MCF 10A (cell line): ENCODE measurements at regions not wholly inside any gene's neighbourhood (a gene's known extent, or its start where the extent isn't known, plus 50 kb on each side); places are given as distances from the start of the nearest gene placed in this dataset.
"Not testable (repeated sequence)": the region's sequence is repeated elsewhere in the genome, so short reads cannot be mapped to it uniquely, and the experiment has no call there.

ENCODE experiments used
- BruUV-seq: library from RNA; stranded (reverse); fragments of 400-500 nt; replicated peaks from 2 replicates; lab custom pipeline; 2021; lab: Mats Ljungman, UMichigan
- CTCF ChIA-PET: fragments of 300-600 bp; sonication (Branson Sonifier 250); formaldehyde crosslinking; extraction: SDS; loops from one replicate; lab custom pipeline; 2021; ENCODE audit warnings: antibody characterized with exemption, inconsistent platforms; lab: Yijun Ruan, JAX
- POLR2A ChIA-PET: fragments of 300-600, 350-650 bp; sonication (Branson Sonifier 250); formaldehyde crosslinking; extraction: SDS; loops from one replicate; lab custom pipeline; 2020; ENCODE audit warnings: antibody characterized with exemption, inconsistent platforms; lab: Yijun Ruan, JAX
- DNase-seq: peaks from one replicate; pipeline ENCODE4 v3.0.0-alpha.2; 2018; ENCODE audit not compliant: unreplicated experiment
- H3K27ac Mint-ChIP-seq: one replicate; pipeline ENCODE4 v1.8.0; 2022; ENCODE audit warnings: mild to moderate bottlenecking, low read depth, mixed read lengths; ENCODE audit not compliant: unreplicated experiment
- H3K27me3 Mint-ChIP-seq: one replicate; pipeline ENCODE4 v1.8.0; 2022; ENCODE audit warnings: mixed read lengths; ENCODE audit not compliant: insufficient read depth, unreplicated experiment
- H3K36me3 Mint-ChIP-seq: one replicate; pipeline ENCODE4 v1.8.0; 2022; ENCODE audit warnings: mild to moderate bottlenecking, moderate library complexity, mixed read lengths; ENCODE audit not compliant: insufficient read depth, unreplicated experiment
- H3K4me1 Mint-ChIP-seq: one replicate; pipeline ENCODE4 v1.8.0; 2022; ENCODE audit warnings: mixed read lengths; ENCODE audit not compliant: insufficient read depth, unreplicated experiment
- H3K4me3 Mint-ChIP-seq: one replicate; pipeline ENCODE4 v1.8.0; 2022; ENCODE audit warnings: mild to moderate bottlenecking, moderate library complexity, mixed read lengths; ENCODE audit not compliant: unreplicated experiment
- H3K9me3 Mint-ChIP-seq: one replicate; pipeline ENCODE4 v1.8.0; 2022; ENCODE audit warnings: mixed read lengths; ENCODE audit not compliant: unreplicated experiment
- CTCF ChIP-seq: fragments of 200-600 bp; IDR thresholded peaks from one replicate; pipeline ENCODE4 v1.8.0; 2022; ENCODE audit warnings: antibody characterized with exemption, mild to moderate bottlenecking; ENCODE audit not compliant: unreplicated experiment
- intact Hi-C: fragments of 100-400 bp; cut with micrococcal nuclease; formaldehyde crosslinking; loops from 2 replicates; pipeline ENCODE4 v1.14.1; 2022

GRCh38 chrX:115840729-115841409 is 279.9 kb downstream of the PLS3 start:
- not testable (repeated sequence) for H3K4me1 Mint-ChIP-seq, H3K4me3 Mint-ChIP-seq

GRCh38 chrX:115850986-115851385 is 290.0 kb downstream of the PLS3 start:
- H3K27me3 Mint-ChIP-seq, CTCF ChIA-PET, intact Hi-C loops, H3K4me1 Mint-ChIP-seq, BruUV-seq, H3K9me3 Mint-ChIP-seq, DNase-seq, H3K4me3 Mint-ChIP-seq, POLR2A ChIA-PET, H3K36me3 Mint-ChIP-seq, H3K27ac Mint-ChIP-seq: not testable (repeated sequence)

More at GRCh38 chrX:115840729-115841409, 279.9 kb downstream of the PLS3 start:
- POLR2A ChIA-PET, BruUV-seq, H3K9me3 Mint-ChIP-seq, CTCF ChIA-PET, intact Hi-C loops, H3K27ac Mint-ChIP-seq, H3K36me3 Mint-ChIP-seq, H3K27me3 Mint-ChIP-seq, DNase-seq: not testable (repeated sequence)

- H3K36me3 Mint-ChIP-seq, H3K27ac Mint-ChIP-seq, intact Hi-C loops, H3K9me3 Mint-ChIP-seq, H3K4me3 Mint-ChIP-seq, DNase-seq, POLR2A ChIA-PET, BruUV-seq, CTCF ChIA-PET, H3K27me3 Mint-ChIP-seq, H3K4me1 Mint-ChIP-seq: not testable (repeated sequence)
Measured at GRCh38 chrX:115853260-115853659, 292.3 kb downstream of the PLS3 start.

GRCh38 chrX:115881170-115881569 is 289.4 kb upstream of the AGTR2 start:
- H3K4me3 Mint-ChIP-seq, H3K36me3 Mint-ChIP-seq, H3K27me3 Mint-ChIP-seq, DNase-seq, H3K4me1 Mint-ChIP-seq, H3K27ac Mint-ChIP-seq, BruUV-seq, H3K9me3 Mint-ChIP-seq, CTCF ChIA-PET, POLR2A ChIA-PET, intact Hi-C loops: not testable (repeated sequence)

- H3K4me1 Mint-ChIP-seq, DNase-seq, BruUV-seq, H3K9me3 Mint-ChIP-seq, H3K4me3 Mint-ChIP-seq, POLR2A ChIA-PET, H3K27me3 Mint-ChIP-seq, H3K27ac Mint-ChIP-seq, H3K36me3 Mint-ChIP-seq, intact Hi-C loops, CTCF ChIA-PET: not testable (repeated sequence)
Measured at GRCh38 chrX:115884121-115884520, 286.4 kb upstream of the AGTR2 start.

GRCh38 chrX:115888041-115888440 is 282.5 kb upstream of the AGTR2 start:
- Mint-ChIP-seq H3K4me3 (peak overlapping the region; percentile 86), H3K27ac (peak overlapping the region; percentile 99), H3K27me3 (peaks cover 13% of the 10 kb centered on the region), H3K36me3 (peaks cover 14% of the 10 kb centered on the region)
- CTCF ChIA-PET, intact Hi-C loops, BruUV-seq, POLR2A ChIA-PET, H3K4me1 Mint-ChIP-seq, H3K9me3 Mint-ChIP-seq: not testable (repeated sequence)
- peak; percentile 17 for TF ChIP-seq CTCF
- peak; percentile 37 for DNase-seq

- POLR2A ChIA-PET, BruUV-seq, intact Hi-C loops, CTCF ChIA-PET, H3K4me3 Mint-ChIP-seq, H3K9me3 Mint-ChIP-seq, DNase-seq: not testable (repeated sequence)
- peaks cover 14% of the 10 kb centered on the region for H3K36me3 Mint-ChIP-seq
- peaks cover 13% of the 10 kb centered on the region for H3K4me1 Mint-ChIP-seq
- peak overlapping the region; percentile 99 for H3K27ac Mint-ChIP-seq
- H3K27me3 Mint-ChIP-seq: peaks cover 18% of the 10 kb centered on the region
Measured at GRCh38 chrX:115888519-115888918, 282.0 kb upstream of the AGTR2 start.
